ENCODE measurements at regions not wholly inside any gene's neighbourhood (a gene's known extent, or its start where the extent isn't known, plus 50 kb on each side); places are given as distances from the start of the nearest gene placed in this dataset.

- no peak overlapping the region for H3K4me3 ChIP-seq (ENCODE audit: control extremely low read depth in 1 of 5, extremely low read depth in 1 of 5, insufficient read depth in 1 of 5, low read depth in 2 of 5, low read length in 4 of 5)
- H3K4me1 Mint-ChIP-seq, result no peaks in the 10 kb centered on the region
- H3K9me3 ChIP-seq (ENCODE audit: control extremely low read depth in 1 of 3, control insufficient read depth in 2 of 3, insufficient read depth in 1 of 3, low read length in 2 of 3), result peaks cover 2 to 7% (median 5%) of the 10 kb centered on the region in 3 donors
- H3K27me3 Mint-ChIP-seq, result no peaks in the 10 kb centered on the region
- H3K36me3 ChIP-seq (replicated peaks in 1 of 2; ENCODE audit: control extremely low read depth in 1 of 2, control insufficient read depth in 1 of 2, extremely low read depth in 1 of 2, insufficient read depth in 2 of 2, low read length in 1 of 2), result no peaks in the 10 kb centered on the region
- WGBS (ENCODE audit: insufficient coverage), result no CpG with 5 or more reads among the region's 3 CpGs
- no peak overlapping the region for H3K27ac Mint-ChIP-seq
- H3K4me2 ChIP-seq (replicated peaks; ENCODE audit: low read depth, low read length, poor library complexity, severe bottlenecking), result no peak overlapping the region
- no peaks in the 10 kb centered on the region for H4K20me1 ChIP-seq (ENCODE audit: control insufficient read depth, insufficient read depth, low read length, poor library complexity, severe bottlenecking)
- DNase-seq, result no peak
- no peak overlapping the region for H2AFZ ChIP-seq (ENCODE audit: insufficient read depth, low read depth, low read length, poor library complexity, severe bottlenecking)
- no peak for TF ChIP-seq CTCF (IDR thresholded peaks at IDR 0.05)
- no peak for TF ChIP-seq EZH2 (IDR thresholded peaks at IDR 0.05; ENCODE audit: borderline replicate concordance, insufficient read depth, low read depth, low read length, poor library complexity, severe bottlenecking)
- H3K79me2 ChIP-seq (ENCODE audit: control insufficient read depth, insufficient read depth, low read length), result no peaks in the 10 kb centered on the region
- peaks cover 6% of the 10 kb centered on the region for H3K9me3 Mint-ChIP-seq (ENCODE audit: insufficient read depth)
- ChIA-PET POLR2A (no interaction called here), CTCF (no interaction called here)
- ATAC-seq (ENCODE audit: low read depth), result no peak
- no peaks in the 10 kb centered on the region for H3K4me1 ChIP-seq (ENCODE audit: control insufficient read depth in 2 of 2, insufficient read depth in 2 of 2, low read length in 2 of 2)
- no peak overlapping the region for H3K4me3 Mint-ChIP-seq
- intact Hi-C loops (cut with micrococcal nuclease), result no loop called here
- no peak overlapping the region for H3K27ac ChIP-seq (ENCODE audit: low read length in 2 of 2)
- H3K9ac ChIP-seq (ENCODE audit: low read length), result no peak overlapping the region
- no peaks in the 10 kb centered on the region for H3K27me3 ChIP-seq (replicated peaks in 1 of 4; ENCODE audit: control extremely low read depth in 1 of 4, control insufficient read depth in 3 of 4, insufficient read depth in 4 of 4, low read length in 3 of 4)
Observed at GRCh38 chr9:108323615-108324014, 532.2 kb downstream of the ACTL7B start.

GRCh38 chr9:108322326-108323098, 533.3 kb downstream of the ACTL7B start:
- H3K9me3 Mint-ChIP-seq (ENCODE audit: insufficient read depth), result no peaks in the 10 kb centered on the region

More at GRCh38 chr9:108322326-108323098, 533.3 kb downstream of the ACTL7B start:
- no peak overlapping the region for H3K4me3 Mint-ChIP-seq
- Histone ChIP-seq H3K36me3 (replicated peaks in 1 of 2; ENCODE audit: control extremely low read depth in 1 of 2, control insufficient read depth in 1 of 2, extremely low read depth in 1 of 2, insufficient read depth in 2 of 2, low read length in 1 of 2) (no peaks in the 10 kb centered on the region), H3K79me2 (ENCODE audit: control insufficient read depth, insufficient read depth, low read length) (no peaks in the 10 kb centered on the region), H3K4me3 (ENCODE audit: control extremely low read depth in 1 of 5, extremely low read depth in 1 of 5, insufficient read depth in 1 of 5, low read depth in 2 of 5, low read length in 4 of 5) (no peak overlapping the region), H3K4me1 (ENCODE audit: control insufficient read depth in 2 of 2, insufficient read depth in 2 of 2, low read length in 2 of 2) (no peaks in the 10 kb centered on the region), H3K9ac (ENCODE audit: low read length) (no peak overlapping the region), H2AFZ (ENCODE audit: insufficient read depth, low read depth, low read length, poor library complexity, severe bottlenecking) (no peak overlapping the region), H3K4me2 (replicated peaks; ENCODE audit: low read depth, low read length, poor library complexity, severe bottlenecking) (no peak overlapping the region), H3K9me3 (ENCODE audit: control extremely low read depth in 1 of 3, control insufficient read depth in 2 of 3, insufficient read depth in 1 of 3, low read length in 2 of 3) (peaks cover 0 to 7% (median 3%) of the 10 kb centered on the region in 3 donors), H3K27me3 (replicated peaks in 1 of 4; ENCODE audit: control extremely low read depth in 1 of 4, control insufficient read depth in 3 of 4, insufficient read depth in 4 of 4, low read length in 3 of 4) (no peaks in the 10 kb centered on the region), H4K20me1 (ENCODE audit: control insufficient read depth, insufficient read depth, low read length, poor library complexity, severe bottlenecking) (no peaks in the 10 kb centered on the region), H3K27ac (ENCODE audit: low read length in 2 of 2) (no peak overlapping the region)
- no peak for ATAC-seq (ENCODE audit: low read depth)
- H3K27ac Mint-ChIP-seq, result no peak overlapping the region
- H3K27me3 Mint-ChIP-seq, result no peaks in the 10 kb centered on the region
- DNase-seq, result no peak
- WGBS (ENCODE audit: insufficient coverage), result no CpG with 5 or more reads among the region's 1 CpG
- CTCF ChIA-PET, result no interaction called here
- POLR2A ChIA-PET, result no interaction called here
- no peaks in the 10 kb centered on the region for H3K4me1 Mint-ChIP-seq
- intact Hi-C loops (cut with micrococcal nuclease), result no loop called here
- no peak for TF ChIP-seq EZH2 (IDR thresholded peaks at IDR 0.05; ENCODE audit: borderline replicate concordance, insufficient read depth, low read depth, low read length, poor library complexity, severe bottlenecking)
- no peak for TF ChIP-seq CTCF (IDR thresholded peaks at IDR 0.05)

All from B cell (primary cell).